GM12878 (cell line): ENCODE measurements at regions not wholly inside any gene's neighbourhood (a gene's known extent, or its start where the extent isn't known, plus 50 kb on each side); places are given as distances from the start of the nearest gene placed in this dataset.

Experiments
- CHD2 ChIP-seq: IDR thresholded peaks from 2 replicates; pipeline ENCODE4 v1.6.1; 2011; ENCODE audit warnings: low read depth, low read length, improper control_type of control experiment, borderline replicate concordance
- CTCF ChIP-seq, 3 experiments: IDR thresholded peaks in 2 of 3; conservative IDR thresholded peaks in 1 of 3; 2 replicates each; pipeline ENCODE4 v1.5.1; 2011; ENCODE audit warnings: low read depth in 3 of 3, low read length in 3 of 3, mild to moderate bottlenecking in 3 of 3, control low read depth in 2 of 3, moderate library complexity in 2 of 3, inconsistent platforms in 1 of 3, mixed read lengths in 1 of 3; ENCODE audit not compliant: control insufficient read depth in 2 of 3, insufficient read depth in 1 of 3; ENCODE audit errors: extremely low read depth in 1 of 3
- DPF2 ChIP-seq: fragments of 450-650 bp; IDR thresholded peaks from 2 replicates; pipeline ENCODE4 v1.6.1; 2017; ENCODE audit warnings: mild to moderate bottlenecking
- EZH2 ChIP-seq: IDR thresholded peaks from 2 replicates; pipeline ENCODE4 v1.6.1; 2012; ENCODE audit warnings: low read depth, mild to moderate bottlenecking, control low read depth, inconsistent platforms, low read length, borderline replicate concordance; ENCODE audit not compliant: control insufficient read depth
- IRF3 ChIP-seq: fragments of 450-650 bp; IDR thresholded peaks from 2 replicates; pipeline ENCODE4 v1.6.1; 2014; ENCODE audit warnings: mild to moderate bottlenecking
- MAX ChIP-seq: IDR thresholded peaks from 2 replicates; pipeline ENCODE4 v1.6.1; 2012; ENCODE audit warnings: low read depth, low read length, improper control_type of control experiment
- MTA3 ChIP-seq: IDR thresholded peaks from 2 replicates; pipeline ENCODE4 v1.6.1; 2012; ENCODE audit warnings: low read length, inconsistent platforms, borderline replicate concordance
- MXI1 ChIP-seq: fragments of 150-350 bp; IDR thresholded peaks from 2 replicates; pipeline ENCODE4 v1.6.1; 2011; ENCODE audit warnings: low read depth, mild to moderate bottlenecking, inconsistent platforms, low read length, improper control_type of control experiment
- USF2 ChIP-seq: IDR thresholded peaks from 2 replicates; pipeline ENCODE4 v1.6.1; 2011; ENCODE audit warnings: low read depth, low read length, improper control_type of control experiment, borderline replicate concordance
- ZBTB11 ChIP-seq: fragments of 450-650 bp; formaldehyde crosslinking; IDR thresholded peaks from 2 replicates; pipeline ENCODE4 v1.5.0; 2022; ENCODE audit warnings: mild to moderate bottlenecking, missing genetic modification characterization

- no peak for TF ChIP-seq CTCF (IDR thresholded peaks at IDR 0.05 in 2 of 3, conservative IDR thresholded peaks at IDR 0.05 in 1 of 3; ENCODE audit: control insufficient read depth in 2 of 3, extremely low read depth in 1 of 3, insufficient read depth in 1 of 3, low read depth in 3 of 3, low read length in 3 of 3)
- no peak for TF ChIP-seq IRF3
- no peak for TF ChIP-seq DPF2
- no peak for TF ChIP-seq ZBTB11 (CRISPR knock-in tag)
- TF ChIP-seq MXI1 = no peak
- no peak for TF ChIP-seq MAX
- TF ChIP-seq MTA3 = no peak
- no peak for TF ChIP-seq EZH2
- TF ChIP-seq CHD2 = no peak
- no peak for TF ChIP-seq USF2
These were observed 320.1 kb upstream of the ATP11B start for GRCh38 chr3:182473191-182473710.
